ENCODE measurements at regions not wholly inside any gene's neighbourhood (a gene's known extent, or its start where the extent isn't known, plus 50 kb on each side); places are given as distances from the start of the nearest gene placed in this dataset.

- DNase-seq = no peak
- POLR2A ChIA-PET = no interaction called here
- no peaks in the 10 kb centered on the region for H3K36me3 ChIP-seq (ENCODE audit: control insufficient read depth in 4 of 4, insufficient read depth in 4 of 4, low read length in 3 of 4)
- peaks cover 0 to 14% (median 3%) of the 10 kb centered on the region in 5 experiments for H3K9me3 ChIP-seq (ENCODE audit: control extremely low read depth in 1 of 5, control insufficient read depth in 4 of 5, insufficient read depth in 2 of 5, low read depth in 1 of 5, low read length in 4 of 5)
- no peak overlapping the region for H3K4me3 ChIP-seq (ENCODE audit: control insufficient read depth in 1 of 7, extremely low read depth in 1 of 7, insufficient read depth in 4 of 7, low read depth in 2 of 7, low read length in 6 of 7)
- H3K27ac ChIP-seq (ENCODE audit: insufficient read depth in 1 of 2, low read depth in 1 of 2, low read length in 2 of 2, poor library complexity in 1 of 2, severe bottlenecking in 2 of 2) = no peak overlapping the region
- CTCF ChIA-PET = interaction anchor here (0.7 kb wide), 1 partner anchor 116 kb away, joined by 3 read pairs; no protein-coding TSS in a partner anchor
- 80% methylated on average over 1 of the region's 3 CpGs for WGBS (ENCODE audit: insufficient coverage)
- no peaks in the 10 kb centered on the region for H3K4me1 ChIP-seq (ENCODE audit: control extremely low read depth in 1 of 4, control insufficient read depth in 4 of 4, insufficient read depth in 4 of 4, low read length in 3 of 4)
- peaks cover 0 to under 1% (median 0%) of the 10 kb centered on the region in 5 experiments for H3K27me3 ChIP-seq (replicated peaks in 2 of 5; ENCODE audit: control insufficient read depth in 4 of 5, insufficient read depth in 5 of 5, low read length in 4 of 5)
Observed at GRCh38 chr12:95393191-95393790, 80.7 kb upstream of the METAP2 start.

GRCh38 chr12:95395696-95396095 is 78.3 kb upstream of the METAP2 start:
- 0% methylated on average over 1 of the region's 1 CpG for WGBS (ENCODE audit: insufficient coverage)
- Histone ChIP-seq H3K9me3 (ENCODE audit: control extremely low read depth in 1 of 5, control insufficient read depth in 4 of 5, insufficient read depth in 2 of 5, low read depth in 1 of 5, low read length in 4 of 5) (peaks cover 0 to 14% (median 3%) of the 10 kb centered on the region in 5 experiments), H3K4me3 (ENCODE audit: control insufficient read depth in 1 of 7, extremely low read depth in 1 of 7, insufficient read depth in 4 of 7, low read depth in 2 of 7, low read length in 6 of 7) (no peak overlapping the region), H3K27me3 (replicated peaks in 2 of 5; ENCODE audit: control insufficient read depth in 4 of 5, insufficient read depth in 5 of 5, low read length in 4 of 5) (peaks cover 0 to 5% (median 2%) of the 10 kb centered on the region in 5 experiments), H3K4me1 (ENCODE audit: control extremely low read depth in 1 of 4, control insufficient read depth in 4 of 4, insufficient read depth in 4 of 4, low read length in 3 of 4) (no peaks in the 10 kb centered on the region), H3K27ac (ENCODE audit: insufficient read depth in 1 of 2, low read depth in 1 of 2, low read length in 2 of 2, poor library complexity in 1 of 2, severe bottlenecking in 2 of 2) (no peak overlapping the region), H3K36me3 (ENCODE audit: control insufficient read depth in 4 of 4, insufficient read depth in 4 of 4, low read length in 3 of 4) (no peaks in the 10 kb centered on the region)
- ChIA-PET POLR2A (no interaction called here), CTCF (no interaction called here)
- DNase-seq = peak in 2 of 3 donors; percentile 3 to 4

- Histone ChIP-seq H3K27me3 (replicated peaks in 2 of 5; ENCODE audit: control insufficient read depth in 4 of 5, insufficient read depth in 5 of 5, low read length in 4 of 5) (peaks cover 0 to 5% (median 2%) of the 10 kb centered on the region in 5 experiments), H3K27ac (ENCODE audit: insufficient read depth in 1 of 2, low read depth in 1 of 2, low read length in 2 of 2, poor library complexity in 1 of 2, severe bottlenecking in 2 of 2) (no peak overlapping the region), H3K4me1 (ENCODE audit: control extremely low read depth in 1 of 4, control insufficient read depth in 4 of 4, insufficient read depth in 4 of 4, low read length in 3 of 4) (no peaks in the 10 kb centered on the region), H3K9me3 (ENCODE audit: control extremely low read depth in 1 of 5, control insufficient read depth in 4 of 5, insufficient read depth in 2 of 5, low read depth in 1 of 5, low read length in 4 of 5) (peaks cover 0 to 14% (median 3%) of the 10 kb centered on the region in 5 experiments), H3K4me3 (ENCODE audit: control insufficient read depth in 1 of 7, extremely low read depth in 1 of 7, insufficient read depth in 4 of 7, low read depth in 2 of 7, low read length in 6 of 7) (no peak overlapping the region), H3K36me3 (ENCODE audit: control insufficient read depth in 4 of 4, insufficient read depth in 4 of 4, low read length in 3 of 4) (no peaks in the 10 kb centered on the region)
- DNase-seq = no peak
- CTCF ChIA-PET = no interaction called here
- WGBS (ENCODE audit: insufficient coverage) = 100% methylated on average over 4 of the region's 4 CpGs
- POLR2A ChIA-PET = no interaction called here
Observed at GRCh38 chr12:95396849-95397468, 77.0 kb upstream of the METAP2 start.

- H3K27ac ChIP-seq (ENCODE audit: insufficient read depth in 1 of 2, low read depth in 1 of 2, low read length in 2 of 2, poor library complexity in 1 of 2, severe bottlenecking in 2 of 2) = no peak overlapping the region
- ChIA-PET CTCF (no interaction called here), POLR2A (no interaction called here)
- H3K27me3 ChIP-seq (replicated peaks in 2 of 5; ENCODE audit: control insufficient read depth in 4 of 5, insufficient read depth in 5 of 5, low read length in 4 of 5) = peaks cover 0 to 5% (median 2%) of the 10 kb centered on the region in 5 experiments
- 100% methylated on average over 1 of the region's 5 CpGs for WGBS (ENCODE audit: insufficient coverage)
- peaks cover 0 to 12% (median 3%) of the 10 kb centered on the region in 5 experiments for H3K9me3 ChIP-seq (ENCODE audit: control extremely low read depth in 1 of 5, control insufficient read depth in 4 of 5, insufficient read depth in 2 of 5, low read depth in 1 of 5, low read length in 4 of 5)
- H3K4me1 ChIP-seq (ENCODE audit: control extremely low read depth in 1 of 4, control insufficient read depth in 4 of 4, insufficient read depth in 4 of 4, low read length in 3 of 4) = no peaks in the 10 kb centered on the region
- H3K4me3 ChIP-seq (ENCODE audit: control insufficient read depth in 1 of 7, extremely low read depth in 1 of 7, insufficient read depth in 4 of 7, low read depth in 2 of 7, low read length in 6 of 7) = no peak overlapping the region
- no peaks in the 10 kb centered on the region for H3K36me3 ChIP-seq (ENCODE audit: control insufficient read depth in 4 of 4, insufficient read depth in 4 of 4, low read length in 3 of 4)
- no peak for DNase-seq
Observed at GRCh38 chr12:95397571-95397970, 76.4 kb upstream of the METAP2 start.

GRCh38 chr12:95402096-95402495 is 71.9 kb upstream of the METAP2 start:
- H3K27ac ChIP-seq (ENCODE audit: insufficient read depth in 1 of 2, low read depth in 1 of 2, low read length in 2 of 2, poor library complexity in 1 of 2, severe bottlenecking in 2 of 2) = no peak overlapping the region
- H3K9me3 ChIP-seq (ENCODE audit: control extremely low read depth in 1 of 5, control insufficient read depth in 4 of 5, insufficient read depth in 2 of 5, low read depth in 1 of 5, low read length in 4 of 5) = no peaks in the 10 kb centered on the region
- ChIA-PET CTCF (no interaction called here), POLR2A (no interaction called here)
- H3K27me3 ChIP-seq (replicated peaks in 2 of 5; ENCODE audit: control insufficient read depth in 4 of 5, insufficient read depth in 5 of 5, low read length in 4 of 5) = peaks cover 0 to 6% (median 2%) of the 10 kb centered on the region in 5 experiments
- DNase-seq = no peak
- 83% methylated on average over 4 of the region's 4 CpGs for WGBS (ENCODE audit: insufficient coverage)
- no peaks in the 10 kb centered on the region for H3K4me1 ChIP-seq (ENCODE audit: control extremely low read depth in 1 of 4, control insufficient read depth in 4 of 4, insufficient read depth in 4 of 4, low read length in 3 of 4)
- H3K36me3 ChIP-seq (ENCODE audit: control insufficient read depth in 4 of 4, insufficient read depth in 4 of 4, low read length in 3 of 4) = no peaks in the 10 kb centered on the region
- H3K4me3 ChIP-seq (ENCODE audit: control insufficient read depth in 1 of 7, extremely low read depth in 1 of 7, insufficient read depth in 4 of 7, low read depth in 2 of 7, low read length in 6 of 7) = no peak overlapping the region

GRCh38 chr12:95408201-95408600 is 65.8 kb upstream of the METAP2 start:
- Histone ChIP-seq H3K4me1 (ENCODE audit: control extremely low read depth in 1 of 4, control insufficient read depth in 4 of 4, insufficient read depth in 4 of 4, low read length in 3 of 4) (no peaks in the 10 kb centered on the region), H3K27me3 (replicated peaks in 2 of 5; ENCODE audit: control insufficient read depth in 4 of 5, insufficient read depth in 5 of 5, low read length in 4 of 5) (peaks cover 0 to 2% (median 0%) of the 10 kb centered on the region in 5 experiments), H3K4me3 (ENCODE audit: control insufficient read depth in 1 of 7, extremely low read depth in 1 of 7, insufficient read depth in 4 of 7, low read depth in 2 of 7, low read length in 6 of 7) (no peak overlapping the region), H3K9me3 (ENCODE audit: control extremely low read depth in 1 of 5, control insufficient read depth in 4 of 5, insufficient read depth in 2 of 5, low read depth in 1 of 5, low read length in 4 of 5) (no peaks in the 10 kb centered on the region), H3K27ac (ENCODE audit: insufficient read depth in 1 of 2, low read depth in 1 of 2, low read length in 2 of 2, poor library complexity in 1 of 2, severe bottlenecking in 2 of 2) (no peak overlapping the region), H3K36me3 (ENCODE audit: control insufficient read depth in 4 of 4, insufficient read depth in 4 of 4, low read length in 3 of 4) (no peaks in the 10 kb centered on the region)
- 86% methylated on average over 6 of the region's 8 CpGs for WGBS (ENCODE audit: insufficient coverage)
- ChIA-PET POLR2A (no interaction called here), CTCF (no interaction called here)
- no peak for DNase-seq

- DNase-seq = no peak
- Histone ChIP-seq H3K9me3 (ENCODE audit: control extremely low read depth in 1 of 5, control insufficient read depth in 4 of 5, insufficient read depth in 2 of 5, low read depth in 1 of 5, low read length in 4 of 5) (no peaks in the 10 kb centered on the region), H3K27ac (ENCODE audit: insufficient read depth in 1 of 2, low read depth in 1 of 2, low read length in 2 of 2, poor library complexity in 1 of 2, severe bottlenecking in 2 of 2) (no peak overlapping the region), H3K36me3 (ENCODE audit: control insufficient read depth in 4 of 4, insufficient read depth in 4 of 4, low read length in 3 of 4) (no peaks in the 10 kb centered on the region), H3K27me3 (replicated peaks in 2 of 5; ENCODE audit: control insufficient read depth in 4 of 5, insufficient read depth in 5 of 5, low read length in 4 of 5) (no peaks in the 10 kb centered on the region), H3K4me1 (ENCODE audit: control extremely low read depth in 1 of 4, control insufficient read depth in 4 of 4, insufficient read depth in 4 of 4, low read length in 3 of 4) (no peaks in the 10 kb centered on the region), H3K4me3 (ENCODE audit: control insufficient read depth in 1 of 7, extremely low read depth in 1 of 7, insufficient read depth in 4 of 7, low read depth in 2 of 7, low read length in 6 of 7) (no peak overlapping the region)
- ChIA-PET CTCF (no interaction called here), POLR2A (no interaction called here)
- 100% methylated on average over 2 of the region's 3 CpGs for WGBS (ENCODE audit: insufficient coverage)
Observed at GRCh38 chr12:95411057-95411456, 62.9 kb upstream of the METAP2 start.
